ENCODE measurements at regions not wholly inside any gene's neighbourhood (a gene's known extent, or its start where the extent isn't known, plus 50 kb on each side); places are given as distances from the start of the nearest gene placed in this dataset.

DNA sequence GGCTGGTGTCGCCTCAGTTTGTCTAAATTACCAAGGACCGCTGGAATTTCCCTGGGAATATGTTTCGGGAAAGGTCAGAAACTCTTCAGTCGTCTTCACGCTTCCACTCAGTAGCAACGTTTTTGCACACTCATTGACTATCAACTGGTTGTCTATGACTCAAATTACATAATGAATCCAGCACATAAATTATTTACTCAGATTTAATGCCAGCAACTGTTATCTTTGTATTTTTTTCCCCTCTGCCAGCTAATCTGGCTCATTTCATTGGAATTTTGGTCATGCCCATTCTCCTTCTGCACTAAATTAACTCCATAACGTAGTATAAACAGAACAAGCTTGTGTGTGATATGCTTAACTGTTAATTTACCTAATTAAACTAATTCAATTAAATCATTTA, 372.7 kb upstream of the ZFHX3 start:
- no peak overlapping the region for H3K4me3 ChIP-seq (ENCODE audit: insufficient read depth, low read depth, low read length)
- DNase-seq = no peak
- no peaks in the 10 kb centered on the region for H3K36me3 ChIP-seq (replicated peaks; ENCODE audit: control insufficient read depth, insufficient read depth, low read length)
- H3K27me3 ChIP-seq (ENCODE audit: control insufficient read depth, insufficient read depth, low read length) = no peaks in the 10 kb centered on the region

- DNase-seq = no peak
- Histone ChIP-seq H3K36me3 (replicated peaks; ENCODE audit: control insufficient read depth, insufficient read depth, low read length) (no peaks in the 10 kb centered on the region), H3K4me3 (ENCODE audit: insufficient read depth, low read depth, low read length) (no peak overlapping the region), H3K27me3 (ENCODE audit: control insufficient read depth, insufficient read depth, low read length) (no peaks in the 10 kb centered on the region)
Observed at GRCh38 chr16:73420244-73420643, 372.3 kb upstream of the ZFHX3 start.

DNA sequence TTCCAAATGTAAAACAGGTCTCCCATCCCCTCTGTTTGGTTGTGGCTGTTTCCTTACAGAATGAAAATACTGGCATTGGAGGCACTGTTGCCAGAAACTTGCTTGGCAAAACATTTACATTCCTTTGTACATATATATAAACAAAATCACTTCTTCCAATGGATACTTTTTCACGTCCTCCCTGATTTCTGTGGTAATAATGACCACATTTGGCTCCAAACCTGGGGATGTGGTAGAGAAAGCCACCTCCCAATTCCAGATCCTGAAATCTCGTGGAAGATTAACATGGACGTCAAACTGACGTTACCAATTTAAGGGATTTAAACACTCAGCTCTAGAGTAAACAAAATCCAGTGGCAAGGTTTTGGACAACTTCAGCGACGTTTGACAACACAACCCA, 370.8 kb upstream of the ZFHX3 start:
- H3K27me3 ChIP-seq (ENCODE audit: control insufficient read depth, insufficient read depth, low read length) = no peaks in the 10 kb centered on the region
- no peaks in the 10 kb centered on the region for H3K36me3 ChIP-seq (replicated peaks; ENCODE audit: control insufficient read depth, insufficient read depth, low read length)
- H3K4me3 ChIP-seq (ENCODE audit: insufficient read depth, low read depth, low read length) = no peak overlapping the region
- no peak for DNase-seq

DNA sequence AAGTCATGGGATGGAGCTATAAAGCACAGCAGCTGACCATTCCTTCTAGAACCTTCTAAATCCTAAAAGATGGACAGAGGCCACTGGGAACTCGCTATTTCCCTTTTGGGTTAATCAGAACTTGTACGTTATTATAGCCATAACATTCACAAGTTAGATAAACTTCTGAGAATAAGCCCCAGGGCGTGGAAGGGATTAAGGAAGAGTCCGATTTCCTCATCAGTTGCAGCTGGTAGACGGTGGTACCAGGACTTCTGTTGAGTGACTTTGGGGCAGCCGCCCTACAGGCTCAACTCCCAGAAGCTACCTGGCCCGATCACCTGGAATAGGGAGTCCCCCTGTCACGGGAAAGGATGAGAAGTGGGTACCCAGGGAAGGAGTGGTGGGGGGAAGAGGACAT, 370.1 kb upstream of the ZFHX3 start:
- H3K4me3 ChIP-seq (ENCODE audit: insufficient read depth, low read depth, low read length) = no peak overlapping the region

GRCh38 chr16:73415286-73415685, 367.4 kb upstream of the ZFHX3 start:
- H3K36me3 ChIP-seq (replicated peaks; ENCODE audit: control insufficient read depth, insufficient read depth, low read length) = no peaks in the 10 kb centered on the region
- H3K27me3 ChIP-seq (ENCODE audit: control insufficient read depth, insufficient read depth, low read length) = no peaks in the 10 kb centered on the region
- DNase-seq = no peak
- H3K4me3 ChIP-seq (ENCODE audit: insufficient read depth, low read depth, low read length) = no peak overlapping the region

More for the DNA sequence above, 370.1 kb upstream of the ZFHX3 start:
- Histone ChIP-seq H3K36me3 (replicated peaks; ENCODE audit: control insufficient read depth, insufficient read depth, low read length) (no peaks in the 10 kb centered on the region), H3K27me3 (ENCODE audit: control insufficient read depth, insufficient read depth, low read length) (no peaks in the 10 kb centered on the region)
- no peak for DNase-seq

DNA sequence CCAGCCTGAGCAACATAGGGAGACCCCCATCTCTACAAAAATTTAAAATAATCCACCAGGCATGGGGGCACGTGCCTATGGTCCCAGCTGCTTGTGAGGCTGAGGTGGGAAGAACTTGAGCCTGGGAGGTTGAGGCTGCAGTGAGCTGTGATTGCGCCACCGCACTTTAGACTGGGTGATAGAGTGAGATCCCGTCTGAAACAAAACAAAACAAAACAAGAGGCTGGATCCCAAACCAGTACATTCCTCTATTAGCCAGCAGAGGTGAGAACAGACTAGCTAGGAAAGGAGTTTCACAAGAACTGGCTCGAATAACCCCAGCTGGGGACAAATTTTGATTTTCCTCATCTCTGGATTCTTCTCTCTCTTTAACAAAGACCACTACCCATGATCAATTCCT, 366.7 kb upstream of the ZFHX3 start:
- Histone ChIP-seq H3K27me3 (ENCODE audit: control insufficient read depth, insufficient read depth, low read length) (no peaks in the 10 kb centered on the region), H3K36me3 (replicated peaks; ENCODE audit: control insufficient read depth, insufficient read depth, low read length) (no peaks in the 10 kb centered on the region), H3K4me3 (ENCODE audit: insufficient read depth, low read depth, low read length) (no peak overlapping the region)
- no peak for DNase-seq

GRCh38 chr16:73413830-73414190, 365.9 kb upstream of the ZFHX3 start:
- no peaks in the 10 kb centered on the region for H3K36me3 ChIP-seq (replicated peaks; ENCODE audit: control insufficient read depth, insufficient read depth, low read length)
- H3K27me3 ChIP-seq (ENCODE audit: control insufficient read depth, insufficient read depth, low read length) = no peaks in the 10 kb centered on the region
- no peak for DNase-seq
- H3K4me3 ChIP-seq (ENCODE audit: insufficient read depth, low read depth, low read length) = no peak overlapping the region

DNA sequence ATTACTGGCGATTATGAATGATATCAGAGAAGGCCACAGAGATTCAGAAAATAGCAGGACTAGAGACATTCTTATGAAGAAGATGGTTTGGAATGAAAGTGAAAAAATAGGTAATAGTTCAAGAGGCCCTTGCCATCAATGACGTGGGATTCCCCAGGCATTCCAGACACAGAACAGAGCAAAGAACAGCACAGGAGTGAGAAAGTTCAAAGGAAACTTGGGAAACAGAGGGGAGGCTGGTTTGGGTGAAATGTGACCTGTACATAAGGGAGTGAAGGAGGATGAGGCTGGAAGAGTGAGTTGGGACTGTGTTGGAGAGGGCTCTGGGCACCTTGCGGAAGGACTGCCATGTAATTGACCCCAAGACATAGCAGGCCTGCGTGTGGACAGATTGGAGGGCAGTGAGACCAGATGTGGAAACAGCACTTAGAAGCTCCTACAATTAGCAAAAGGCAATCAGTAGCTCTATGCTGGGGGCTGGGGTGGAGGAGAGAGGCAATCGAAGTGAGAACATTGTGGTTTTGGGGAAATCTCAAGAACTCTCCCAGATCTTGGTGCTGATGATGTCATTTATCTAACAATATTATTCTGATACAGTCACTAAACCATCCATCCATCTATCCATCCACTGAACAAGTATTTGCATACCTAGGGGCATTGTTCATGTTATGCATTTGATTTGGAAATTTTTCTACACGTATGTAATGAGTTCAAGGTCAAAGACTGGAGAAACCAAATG, 365.3 kb upstream of the ZFHX3 start:
- DNase-seq = no peak
- Histone ChIP-seq H3K4me3 (ENCODE audit: insufficient read depth, low read depth, low read length) (no peak overlapping the region), H3K36me3 (replicated peaks; ENCODE audit: control insufficient read depth, insufficient read depth, low read length) (no peaks in the 10 kb centered on the region), H3K27me3 (ENCODE audit: control insufficient read depth, insufficient read depth, low read length) (no peaks in the 10 kb centered on the region)

DNA sequence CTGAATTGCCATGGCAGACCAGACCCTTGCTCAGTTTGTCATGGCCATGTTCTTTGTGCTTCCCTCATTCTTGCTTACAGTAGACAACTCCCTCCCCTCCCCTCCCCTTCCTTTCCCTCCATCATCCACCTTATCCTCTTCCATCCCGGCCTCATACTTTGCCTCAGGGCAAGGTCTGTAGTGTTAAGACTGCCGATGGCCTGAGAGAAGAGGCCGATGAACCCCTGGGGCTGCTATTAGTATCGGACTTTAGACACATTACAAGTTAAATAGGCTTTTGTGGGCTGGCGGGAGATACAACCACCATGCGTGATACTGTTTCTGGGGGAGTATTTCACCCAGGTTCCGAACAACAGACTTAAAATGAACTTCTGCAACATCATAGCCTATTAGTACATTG, 364.5 kb upstream of the ZFHX3 start:
- DNase-seq = no peak
- Histone ChIP-seq H3K4me3 (ENCODE audit: insufficient read depth, low read depth, low read length) (no peak overlapping the region), H3K36me3 (replicated peaks; ENCODE audit: control insufficient read depth, insufficient read depth, low read length) (no peaks in the 10 kb centered on the region)

DNA sequence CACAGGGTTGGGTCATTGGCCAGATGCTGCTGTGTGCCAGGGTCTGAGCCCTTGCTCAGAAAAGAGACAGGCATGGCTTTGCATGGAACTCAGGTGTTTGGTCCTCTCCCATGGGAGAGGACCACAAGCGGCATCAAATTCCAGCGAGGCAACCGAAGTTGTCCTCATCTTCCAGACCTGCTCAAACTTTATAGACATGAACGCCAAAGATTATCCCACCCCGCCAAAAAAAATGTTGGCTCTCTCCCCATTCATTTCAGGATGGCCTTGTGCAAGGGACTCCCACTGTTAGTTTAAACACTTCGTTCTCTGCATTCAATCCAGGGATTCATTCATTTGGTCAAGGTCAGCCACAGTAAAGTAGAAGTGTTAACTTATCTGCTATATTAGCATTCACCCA, 360.8 kb upstream of the ZFHX3 start:
- H3K4me3 ChIP-seq (ENCODE audit: insufficient read depth, low read depth, low read length) = no peak overlapping the region
- H3K27me3 ChIP-seq (ENCODE audit: control insufficient read depth, insufficient read depth, low read length) = no peaks in the 10 kb centered on the region
- no peaks in the 10 kb centered on the region for H3K36me3 ChIP-seq (replicated peaks; ENCODE audit: control insufficient read depth, insufficient read depth, low read length)
- no peak for DNase-seq

More for the DNA sequence above, 364.5 kb upstream of the ZFHX3 start:
- H3K27me3 ChIP-seq (ENCODE audit: control insufficient read depth, insufficient read depth, low read length) = no peaks in the 10 kb centered on the region

DNA sequence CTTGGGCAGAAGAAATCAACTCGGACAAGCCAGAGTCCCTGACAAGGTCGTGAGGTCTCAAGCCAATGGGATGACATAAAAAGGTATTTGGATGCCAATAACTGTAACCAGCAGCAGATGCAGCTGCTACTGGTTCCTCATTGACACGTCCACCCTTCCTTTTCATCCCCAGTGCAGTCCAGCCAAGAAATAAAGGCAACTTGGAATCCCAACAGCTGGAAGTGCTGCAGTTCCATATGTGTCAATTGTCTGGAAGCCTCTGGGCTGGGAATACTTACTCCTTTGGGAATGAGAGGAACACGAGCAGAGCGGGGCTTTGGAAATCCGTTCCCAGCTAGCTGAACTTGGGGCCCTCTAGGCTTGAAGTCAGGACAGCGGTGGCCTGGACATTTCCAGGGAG, 360.4 kb upstream of the ZFHX3 start:
- no peaks in the 10 kb centered on the region for H3K27me3 ChIP-seq (ENCODE audit: control insufficient read depth, insufficient read depth, low read length)
- H3K4me3 ChIP-seq (ENCODE audit: insufficient read depth, low read depth, low read length) = no peak overlapping the region
- DNase-seq = no peak
- no peaks in the 10 kb centered on the region for H3K36me3 ChIP-seq (replicated peaks; ENCODE audit: control insufficient read depth, insufficient read depth, low read length)

GRCh38 chr16:73405851-73406250, 357.9 kb upstream of the ZFHX3 start:
- Histone ChIP-seq H3K36me3 (replicated peaks; ENCODE audit: control insufficient read depth, insufficient read depth, low read length) (no peaks in the 10 kb centered on the region), H3K27me3 (ENCODE audit: control insufficient read depth, insufficient read depth, low read length) (no peaks in the 10 kb centered on the region), H3K4me3 (ENCODE audit: insufficient read depth, low read depth, low read length) (no peak overlapping the region)
- DNase-seq = no peak

DNA sequence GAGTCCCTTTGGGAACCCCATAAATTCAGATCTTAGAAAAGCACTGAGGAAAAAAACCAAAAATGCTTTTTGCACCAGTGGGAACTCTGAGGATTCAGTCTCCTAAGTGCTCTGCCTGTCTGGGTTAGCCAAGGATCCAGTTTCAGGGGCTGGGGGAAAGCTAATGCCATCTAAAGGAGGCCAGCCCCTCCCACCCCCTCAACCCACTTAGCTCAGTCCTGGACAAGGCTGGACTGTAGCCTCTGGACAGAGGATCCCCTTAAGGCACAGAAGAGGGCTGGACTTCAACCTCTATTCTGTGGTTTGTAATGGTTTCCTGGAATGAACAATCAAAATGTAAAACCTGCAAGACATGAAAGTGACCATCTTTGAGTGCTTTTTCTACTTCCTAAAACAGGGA, 356.1 kb upstream of the ZFHX3 start:
- Histone ChIP-seq H3K36me3 (replicated peaks; ENCODE audit: control insufficient read depth, insufficient read depth, low read length) (no peaks in the 10 kb centered on the region), H3K27me3 (ENCODE audit: control insufficient read depth, insufficient read depth, low read length) (no peaks in the 10 kb centered on the region), H3K4me3 (ENCODE audit: insufficient read depth, low read depth, low read length) (no peak overlapping the region)
- DNase-seq = no peak

DNA sequence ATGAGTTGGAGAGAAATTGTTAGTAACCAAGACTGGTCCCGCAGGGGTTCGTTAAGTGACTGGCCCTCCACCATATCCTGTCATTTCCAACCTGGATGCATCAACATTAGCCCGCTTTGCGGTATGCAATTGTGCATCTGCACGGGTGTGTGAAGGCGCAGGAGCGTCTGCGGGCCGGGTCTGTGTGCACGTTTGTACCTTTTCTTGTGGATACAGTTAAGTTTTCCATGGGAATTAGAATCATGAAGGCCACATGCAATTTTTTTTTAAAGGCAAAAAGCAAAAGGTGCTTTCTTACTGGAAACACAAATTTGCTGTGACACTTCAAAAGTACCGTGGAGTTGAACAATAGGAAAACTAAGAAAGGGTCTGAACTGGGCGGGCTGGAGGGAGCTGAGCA, 355.4 kb upstream of the ZFHX3 start:
- H3K36me3 ChIP-seq (replicated peaks; ENCODE audit: control insufficient read depth, insufficient read depth, low read length) = no peaks in the 10 kb centered on the region
- H3K4me3 ChIP-seq (ENCODE audit: insufficient read depth, low read depth, low read length) = no peak overlapping the region
- no peak for DNase-seq
- no peaks in the 10 kb centered on the region for H3K27me3 ChIP-seq (ENCODE audit: control insufficient read depth, insufficient read depth, low read length)

DNA sequence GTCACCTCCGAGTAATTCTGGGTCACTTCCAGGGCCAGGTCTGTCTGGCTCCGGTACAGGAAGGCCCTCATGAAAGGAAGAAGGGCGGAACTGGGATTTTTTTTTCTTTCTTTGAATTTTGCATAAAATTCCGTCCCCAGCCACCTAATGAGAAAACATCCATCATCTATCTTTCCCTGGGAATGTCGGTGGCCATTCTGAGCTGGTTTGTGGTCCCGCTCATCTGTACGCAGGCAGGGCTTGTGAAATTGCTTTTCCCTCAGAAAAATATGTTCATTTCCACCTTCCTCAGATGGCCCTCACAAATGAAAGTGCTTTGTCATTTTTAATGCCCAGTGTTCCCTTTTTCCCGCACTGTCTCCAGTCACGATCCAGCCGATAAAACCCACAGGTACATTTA, 353.0 kb upstream of the ZFHX3 start:
- no peaks in the 10 kb centered on the region for H3K27me3 ChIP-seq (ENCODE audit: control insufficient read depth, insufficient read depth, low read length)
- no peaks in the 10 kb centered on the region for H3K36me3 ChIP-seq (replicated peaks; ENCODE audit: control insufficient read depth, insufficient read depth, low read length)
- H3K4me3 ChIP-seq (ENCODE audit: insufficient read depth, low read depth, low read length) = no peak overlapping the region
- DNase-seq = no peak

DNA sequence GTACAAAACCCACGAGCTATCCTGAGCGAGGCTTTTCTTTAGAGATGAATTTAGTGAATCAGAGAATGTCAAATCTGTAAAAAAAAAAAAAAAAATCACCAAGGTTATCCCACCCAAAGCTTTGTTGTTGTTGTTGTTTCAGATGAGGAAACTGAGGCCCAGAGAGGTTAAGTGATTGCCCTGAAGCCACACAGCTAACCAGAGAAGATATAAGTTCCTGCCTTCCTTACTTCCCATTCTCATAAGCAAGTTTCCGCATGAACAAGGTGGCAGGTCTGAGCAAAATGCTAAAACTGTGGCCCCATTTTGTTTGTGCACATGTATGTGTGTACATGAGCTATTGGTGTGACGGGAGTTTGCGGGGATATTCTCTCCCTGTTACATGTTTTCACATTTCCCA, 352.1 kb upstream of the ZFHX3 start:
- H3K27me3 ChIP-seq (ENCODE audit: control insufficient read depth, insufficient read depth, low read length) = no peaks in the 10 kb centered on the region
- no peak for DNase-seq
- H3K4me3 ChIP-seq (ENCODE audit: insufficient read depth, low read depth, low read length) = no peak overlapping the region
- no peaks in the 10 kb centered on the region for H3K36me3 ChIP-seq (replicated peaks; ENCODE audit: control insufficient read depth, insufficient read depth, low read length)

Data from H7 (cell line).